ENCODE measurements at regions not wholly inside any gene's neighbourhood (a gene's known extent, or its start where the extent isn't known, plus 50 kb on each side); places are given as distances from the start of the nearest gene placed in this dataset.

- no peak for TF ChIP-seq POLR2A (IDR thresholded peaks at IDR 0.05; ENCODE audit: low read depth, low read length)
- no peak for TF ChIP-seq POLR2AphosphoS5 (IDR thresholded peaks at IDR 0.05; ENCODE audit: low read depth, low read length)
Measured at GRCh38 chr13:84954636-84955035, 844.6 kb downstream of the SLITRK6 start.
